HCT116 (cell line): ENCODE measurements at regions not wholly inside any gene's neighbourhood (a gene's known extent, or its start where the extent isn't known, plus 50 kb on each side); places are given as distances from the start of the nearest gene placed in this dataset.

Source experiments
- ATAC-seq: fragments of 200-7000 bp; cut with Tn5 transposase; 2 replicates; pipeline ENCODE4 v1.9.1; 2020; ENCODE audit warnings: mild to moderate bottlenecking, moderate library complexity
- BruUV-seq: library from RNA; stranded (reverse); fragments of 400-500 nt; replicated peaks from 2 replicates; lab custom pipeline; 2021; lab: Mats Ljungman, UMichigan
- CTCF ChIA-PET: fragments of 300-600 bp; sonication (Branson Sonifier 250); formaldehyde crosslinking; loops from one replicate; lab custom pipeline; 2021; ENCODE audit warnings: antibody characterized with exemption; lab: Charles Lee
- POLR2A ChIA-PET: fragments of 300-600, 350-600 bp; sonication (Branson Sonifier 250); formaldehyde crosslinking; loops from one replicate; lab custom pipeline; 2021; ENCODE audit warnings: antibody characterized with exemption; lab: Charles Lee
- RAD21 ChIA-PET, 2 experiments: fragments of 300-600 bp; sonication (Branson Sonifier 250); formaldehyde crosslinking; loops; one replicate each; lab custom pipeline; 2023; ENCODE audit warnings: low total read pairs in 2 of 2; ENCODE audit not compliant: uncharacterized antibody in 2 of 2, unreplicated experiment in 2 of 2, low non-redundant PET in 1 of 2; lab: Charles Lee
- DNase-seq: peaks from one replicate; pipeline ENCODE4 v3.0.0-alpha.2; 2010; ENCODE audit warnings: low read depth, low spot score
- H2AFZ ChIP-seq: fragments of 200-600 bp; shearing (Covaris generic), sonication (generic); 2 replicates; pipeline ENCODE4 v1.6.1; 2017; ENCODE audit warnings: low read depth, mixed run types, mixed read lengths, antibody characterized with exemption, low read length; ENCODE audit not compliant: poor library complexity, severe bottlenecking
- H3K27ac ChIP-seq: 2 replicates; pipeline ENCODE4 v1.5.1; 2012; ENCODE audit warnings: low read depth, low read length
- H3K27me3 ChIP-seq: fragments of 200-600 bp; sonication (generic); 2 replicates; pipeline ENCODE4 v1.6.1; 2016; ENCODE audit warnings: mixed run types, low read length, mixed read lengths; ENCODE audit not compliant: insufficient read depth
- H3K36me3 ChIP-seq, 2 experiments: fragments of 200-500 bp in 1 of 2; fragments of 200-600 bp in 1 of 2; sonication (Bioruptor generic) in 1 of 2; sonication (generic) in 1 of 2; 2 replicates each; pipeline versions ENCODE4 v1.5.1 to v1.6.1; 2014 to 2016; ENCODE audit warnings: low read length in 2 of 2, inconsistent platforms in 1 of 2, mixed read lengths in 1 of 2, mixed run types in 1 of 2; ENCODE audit not compliant: insufficient read depth in 2 of 2, control insufficient read depth in 1 of 2
- H3K4me1 ChIP-seq, 2 experiments: fragments of 200-600 bp in 1 of 2; sonication (generic) in 1 of 2; 2 replicates each; pipeline versions ENCODE4 v1.5.1 to v1.6.1; 2012 to 2017; ENCODE audit warnings: low read length in 2 of 2, inconsistent platforms in 1 of 2, mild to moderate bottlenecking in 1 of 2, mixed read lengths in 1 of 2, mixed run types in 1 of 2, moderate library complexity in 1 of 2; ENCODE audit not compliant: insufficient read depth in 2 of 2, control insufficient read depth in 1 of 2
- H3K4me2 ChIP-seq: fragments of 200-600 bp; sonication (generic); 2 replicates; pipeline ENCODE4 v1.6.1; 2017; ENCODE audit warnings: mixed run types, low read length, mixed read lengths
- H3K4me3 ChIP-seq, 2 experiments: fragments of 200-600 bp in 1 of 2; sonication (generic) in 1 of 2; replicated peaks in 1 of 2; 2 replicates each; pipeline ENCODE4 v1.5.1; 2011 to 2016; ENCODE audit warnings: low read length in 2 of 2, control low read depth in 1 of 2, low read depth in 1 of 2, mild to moderate bottlenecking in 1 of 2, mixed read lengths in 1 of 2, mixed run types in 1 of 2
- H3K79me2 ChIP-seq: fragments of 200-600 bp; sonication (generic); 2 replicates; pipeline ENCODE4 v1.6.1; 2017; ENCODE audit warnings: mild to moderate bottlenecking, mixed run types, low read length, moderate library complexity, mixed read lengths; ENCODE audit not compliant: insufficient read depth
- H3K9ac ChIP-seq: fragments of 200-600 bp; sonication (generic); 2 replicates; pipeline ENCODE4 v1.6.1; 2016; ENCODE audit warnings: low read length, mixed read lengths
- H3K9me2 ChIP-seq: fragments of 200-600 bp; sonication (generic), shearing (Covaris generic); 2 replicates; pipeline ENCODE4 v1.6.1; 2017; ENCODE audit warnings: mixed run types, mild to moderate bottlenecking, moderate library complexity; ENCODE audit not compliant: insufficient read depth
- H3K9me3 ChIP-seq, 2 experiments: fragments of 200-500 bp in 1 of 2; fragments of 200-600 bp in 1 of 2; sonication (Bioruptor generic) in 1 of 2; sonication (generic) in 1 of 2; 2 replicates each; pipeline ENCODE4 v1.6.1; 2014 to 2017; ENCODE audit warnings: low read length in 2 of 2, mixed read lengths in 2 of 2, inconsistent platforms in 1 of 2, low read depth in 1 of 2, mild to moderate bottlenecking in 1 of 2, mixed run types in 1 of 2, moderate library complexity in 1 of 2; ENCODE audit not compliant: control insufficient read depth in 1 of 2, insufficient read depth in 1 of 2
- H4K20me1 ChIP-seq: fragments of 200-600 bp; sonication (generic), shearing (Covaris generic); 2 replicates; pipeline ENCODE4 v1.6.1; 2017; ENCODE audit warnings: mixed run types, mild to moderate bottlenecking, moderate library complexity; ENCODE audit not compliant: insufficient read depth
- CBX3 ChIP-seq: IDR thresholded peaks from 2 replicates; pipeline ENCODE4 v1.6.1; 2012; ENCODE audit warnings: low read depth
- CEBPB ChIP-seq: IDR thresholded peaks from 2 replicates; pipeline ENCODE4 v1.6.1; 2012; ENCODE audit warnings: low read depth
- EGR1 ChIP-seq: IDR thresholded peaks from 2 replicates; pipeline ENCODE4 v1.6.1; 2012; ENCODE audit warnings: low read depth
- EZH2 ChIP-seq: fragments of 200-600 bp; sonication (generic); IDR thresholded peaks from 2 replicates; pipeline ENCODE4 v1.6.1; 2017; ENCODE audit warnings: antibody characterized with exemption, mixed run types
- POLR2A ChIP-seq: IDR thresholded peaks from 2 replicates; pipeline ENCODE4 v1.7.0; 2011; ENCODE audit warnings: borderline replicate concordance; ENCODE audit not compliant: insufficient read depth, insufficient read length; ENCODE audit errors: extremely low read depth
- POLR2AphosphoS5 ChIP-seq: IDR thresholded peaks from 2 replicates; pipeline ENCODE4 v1.6.1; 2011; ENCODE audit warnings: mild to moderate bottlenecking, low read depth, low read length, moderate library complexity
- RAD21 ChIP-seq: IDR thresholded peaks from 2 replicates; pipeline ENCODE4 v1.6.1; 2012; ENCODE audit warnings: low read depth, mild to moderate bottlenecking
- SIN3A ChIP-seq: IDR thresholded peaks from 2 replicates; pipeline ENCODE4 v1.6.1; 2012; ENCODE audit warnings: low read depth
- SP1 ChIP-seq: IDR thresholded peaks from 2 replicates; pipeline ENCODE4 v1.6.1; 2012; ENCODE audit warnings: low read depth
- SRF ChIP-seq: IDR thresholded peaks from 2 replicates; pipeline ENCODE4 v1.6.1; 2012; ENCODE audit warnings: low read depth
- TCF7L2 ChIP-seq: IDR thresholded peaks from 2 replicates; pipeline ENCODE4 v1.7.0; 2011; ENCODE audit warnings: borderline replicate concordance, inconsistent platforms; ENCODE audit not compliant: insufficient read depth, insufficient read length; ENCODE audit errors: extremely low read depth
- YY1 ChIP-seq: IDR thresholded peaks from 2 replicates; pipeline ENCODE4 v1.6.1; 2011; ENCODE audit warnings: low read length, low read depth, moderate library complexity, mild to moderate bottlenecking; ENCODE audit not compliant: insufficient replicate concordance; ENCODE audit errors: extremely low read depth
- ZBTB33 ChIP-seq: IDR thresholded peaks from 2 replicates; pipeline ENCODE4 v1.6.1; 2011; ENCODE audit warnings: mild to moderate bottlenecking, low read length, moderate library complexity; ENCODE audit not compliant: insufficient replicate concordance; ENCODE audit errors: extremely low read depth
- ZFX ChIP-seq: fragments of 450-650 bp; IDR thresholded peaks from 2 replicates; pipeline ENCODE4 v1.6.1; 2017
- intact Hi-C: fragments of 100-400 bp; cut with micrococcal nuclease; formaldehyde crosslinking; loops from 2 replicates; pipeline ENCODE4 v1.10.0; 2022
- TF ChIP-seq, protein P1 (sequence below): IDR thresholded peaks from 2 replicates; pipeline ENCODE4 v1.6.1; 2012
- TF ChIP-seq, protein P2 (sequence below): IDR thresholded peaks from 2 replicates; pipeline ENCODE4 v1.6.1; 2012; ENCODE audit warnings: low read depth

- POLR2A ChIA-PET = no interaction called here
- Histone ChIP-seq H3K36me3 (no peaks in the 10 kb centered on the region), H2AFZ (no peak overlapping the region), H3K9ac (no peak overlapping the region), H3K9me3 (no peaks in the 10 kb centered on the region), H4K20me1 (no peaks in the 10 kb centered on the region)
- no peak for ATAC-seq
- RAD21 ChIA-PET = no interaction called here
- TF ChIP-seq, protein P1, sequence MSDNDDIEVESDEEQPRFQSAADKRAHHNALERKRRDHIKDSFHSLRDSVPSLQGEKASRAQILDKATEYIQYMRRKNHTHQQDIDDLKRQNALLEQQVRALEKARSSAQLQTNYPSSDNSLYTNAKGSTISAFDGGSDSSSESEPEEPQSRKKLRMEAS = no peak
- TF ChIP-seq SRF = no peak
- no peak for TF ChIP-seq YY1
- no peak for TF ChIP-seq TCF7L2
- TF ChIP-seq CEBPB = no peak
- TF ChIP-seq, protein P2, sequence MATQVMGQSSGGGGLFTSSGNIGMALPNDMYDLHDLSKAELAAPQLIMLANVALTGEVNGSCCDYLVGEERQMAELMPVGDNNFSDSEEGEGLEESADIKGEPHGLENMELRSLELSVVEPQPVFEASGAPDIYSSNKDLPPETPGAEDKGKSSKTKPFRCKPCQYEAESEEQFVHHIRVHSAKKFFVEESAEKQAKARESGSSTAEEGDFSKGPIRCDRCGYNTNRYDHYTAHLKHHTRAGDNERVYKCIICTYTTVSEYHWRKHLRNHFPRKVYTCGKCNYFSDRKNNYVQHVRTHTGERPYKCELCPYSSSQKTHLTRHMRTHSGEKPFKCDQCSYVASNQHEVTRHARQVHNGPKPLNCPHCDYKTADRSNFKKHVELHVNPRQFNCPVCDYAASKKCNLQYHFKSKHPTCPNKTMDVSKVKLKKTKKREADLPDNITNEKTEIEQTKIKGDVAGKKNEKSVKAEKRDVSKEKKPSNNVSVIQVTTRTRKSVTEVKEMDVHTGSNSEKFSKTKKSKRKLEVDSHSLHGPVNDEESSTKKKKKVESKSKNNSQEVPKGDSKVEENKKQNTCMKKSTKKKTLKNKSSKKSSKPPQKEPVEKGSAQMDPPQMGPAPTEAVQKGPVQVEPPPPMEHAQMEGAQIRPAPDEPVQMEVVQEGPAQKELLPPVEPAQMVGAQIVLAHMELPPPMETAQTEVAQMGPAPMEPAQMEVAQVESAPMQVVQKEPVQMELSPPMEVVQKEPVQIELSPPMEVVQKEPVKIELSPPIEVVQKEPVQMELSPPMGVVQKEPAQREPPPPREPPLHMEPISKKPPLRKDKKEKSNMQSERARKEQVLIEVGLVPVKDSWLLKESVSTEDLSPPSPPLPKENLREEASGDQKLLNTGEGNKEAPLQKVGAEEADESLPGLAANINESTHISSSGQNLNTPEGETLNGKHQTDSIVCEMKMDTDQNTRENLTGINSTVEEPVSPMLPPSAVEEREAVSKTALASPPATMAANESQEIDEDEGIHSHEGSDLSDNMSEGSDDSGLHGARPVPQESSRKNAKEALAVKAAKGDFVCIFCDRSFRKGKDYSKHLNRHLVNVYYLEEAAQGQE = no peak
- no peak for TF ChIP-seq EZH2
- no peak for TF ChIP-seq CBX3
- no peak for TF ChIP-seq POLR2A
- no peak for TF ChIP-seq ZFX
- TF ChIP-seq ZBTB33 = no peak
- no peak for TF ChIP-seq POLR2AphosphoS5
- no peak for TF ChIP-seq SP1
- no peak for TF ChIP-seq EGR1
- no peak for TF ChIP-seq RAD21
- TF ChIP-seq SIN3A = no peak
- TF ChIP-seq, all 23 proteins: peak for 0
- no peak overlapping the region for H3K27ac ChIP-seq
- no peaks in the 10 kb centered on the region for H3K9me2 ChIP-seq
- H3K79me2 ChIP-seq = no peaks in the 10 kb centered on the region
- no TSS peak for BruUV-seq
- H3K27me3 ChIP-seq = peaks cover 17% of the 10 kb centered on the region
- no peak overlapping the region for H3K4me2 ChIP-seq
- H3K4me1 ChIP-seq = no peaks in the 10 kb centered on the region
- intact Hi-C loops = no loop called here
- no peak for DNase-seq
- H3K4me3 ChIP-seq = no peak overlapping the region
- CTCF ChIA-PET = no interaction called here
Measured at GRCh38 chr3:73134034-73134433, 72.6 kb downstream of the EBLN2 start.
